ENCODE measurements at regions not wholly inside any gene's neighbourhood (a gene's known extent, or its start where the extent isn't known, plus 50 kb on each side); places are given as distances from the start of the nearest gene placed in this dataset.

- BruUV-seq (replicated peaks), result no TSS peak
- H3K79me2 ChIP-seq (ENCODE audit: insufficient read depth, low read length), result no peaks in the 10 kb centered on the region
- H3K27ac ChIP-seq (ENCODE audit: low read depth, low read length), result no peak overlapping the region
- intact Hi-C loops (cut with micrococcal nuclease), result no loop called here
- no peak for DNase-seq (ENCODE audit: low read depth, low spot score)
- H3K27me3 ChIP-seq (ENCODE audit: insufficient read depth, low read length), result no peaks in the 10 kb centered on the region
- H3K4me1 ChIP-seq (ENCODE audit: control insufficient read depth in 1 of 2, insufficient read depth in 2 of 2, low read length in 2 of 2), result no peaks in the 10 kb centered on the region
- no peak overlapping the region for H3K9ac ChIP-seq (ENCODE audit: low read length)
- TF ChIP-seq POLR2AphosphoS5 (IDR thresholded peaks at IDR 0.05; ENCODE audit: low read depth, low read length), result no peak
- no peak for TF ChIP-seq FOSL1 (IDR thresholded peaks at IDR 0.05; ENCODE audit: low read depth)
- no peak for TF ChIP-seq ELF1 (IDR thresholded peaks at IDR 0.05; ENCODE audit: borderline replicate concordance, low read depth)
- no peak overlapping the region for H3K4me2 ChIP-seq (ENCODE audit: low read length)
- H3K36me3 ChIP-seq (ENCODE audit: control insufficient read depth in 1 of 2, insufficient read depth in 2 of 2, low read length in 2 of 2), result no peaks in the 10 kb centered on the region
- CTCF ChIA-PET, result no interaction called here
- RAD21 ChIA-PET (ENCODE audit: low non-redundant PET in 1 of 2, low total read pairs in 2 of 2, uncharacterized antibody in 2 of 2, unreplicated experiment in 2 of 2), result no interaction called here
- no peaks in the 10 kb centered on the region for H4K20me1 ChIP-seq (ENCODE audit: insufficient read depth)
- ATAC-seq, result no peak
- H2AFZ ChIP-seq (ENCODE audit: low read depth, low read length, poor library complexity, severe bottlenecking), result no peak overlapping the region
- H3K4me3 ChIP-seq (replicated peaks in 1 of 2; ENCODE audit: low read depth in 1 of 2, low read length in 2 of 2), result no peak overlapping the region
- no peaks in the 10 kb centered on the region for H3K9me2 ChIP-seq (ENCODE audit: insufficient read depth)
- POLR2A ChIA-PET, result no interaction called here
- H3K9me3 ChIP-seq (ENCODE audit: control insufficient read depth in 1 of 2, insufficient read depth in 1 of 2, low read depth in 1 of 2, low read length in 2 of 2), result no peaks in the 10 kb centered on the region
Observed at GRCh38 chr5:32511776-32512374, 67.3 kb upstream of the ZFR start.

- peaks cover under 1% of the 10 kb centered on the region; the same call in 1 of the 2 replicates for H3K27me3 ChIP-seq (ENCODE audit: insufficient read depth, low read length)
- ATAC-seq (no peak), DNase-seq (ENCODE audit: low read depth, low spot score) (no peak)
- no peak overlapping the region for H3K27ac ChIP-seq (ENCODE audit: low read depth, low read length)
- H3K9me3 ChIP-seq (ENCODE audit: control insufficient read depth in 1 of 2, insufficient read depth in 1 of 2, low read depth in 1 of 2, low read length in 2 of 2), result no peaks in the 10 kb centered on the region
- intact Hi-C loops (cut with micrococcal nuclease), result no loop called here
- no peak overlapping the region for H2AFZ ChIP-seq (ENCODE audit: low read depth, low read length, poor library complexity, severe bottlenecking)
- H3K4me3 ChIP-seq (replicated peaks in 1 of 2; ENCODE audit: low read depth in 1 of 2, low read length in 2 of 2), result no peak overlapping the region
- ChIA-PET RAD21 (ENCODE audit: low non-redundant PET in 1 of 2, low total read pairs in 2 of 2, uncharacterized antibody in 2 of 2, unreplicated experiment in 2 of 2) (no interaction called here), POLR2A (no interaction called here), CTCF (no interaction called here)
- H3K36me3 ChIP-seq (ENCODE audit: control insufficient read depth in 1 of 2, insufficient read depth in 2 of 2, low read length in 2 of 2), result no peaks in the 10 kb centered on the region
- H3K4me1 ChIP-seq (ENCODE audit: control insufficient read depth in 1 of 2, insufficient read depth in 2 of 2, low read length in 2 of 2), result no peaks in the 10 kb centered on the region
- BruUV-seq (replicated peaks), result no TSS peak
- no peaks in the 10 kb centered on the region for H3K9me2 ChIP-seq (ENCODE audit: insufficient read depth)
- H4K20me1 ChIP-seq (ENCODE audit: insufficient read depth), result no peaks in the 10 kb centered on the region
- H3K4me2 ChIP-seq (ENCODE audit: low read length), result no peak overlapping the region
- no peak overlapping the region for H3K9ac ChIP-seq (ENCODE audit: low read length)
- H3K79me2 ChIP-seq (ENCODE audit: insufficient read depth, low read length), result no peaks in the 10 kb centered on the region
- no peak for TF ChIP-seq ATF3 (IDR thresholded peaks at IDR 0.05)
- no peak for TF ChIP-seq JUND (IDR thresholded peaks at IDR 0.05)
- no peak for TF ChIP-seq YY1 (IDR thresholded peaks at IDR 0.05; ENCODE audit: extremely low read depth, insufficient replicate concordance, low read depth, low read length)
- no peak for TF ChIP-seq CBX3 (IDR thresholded peaks at IDR 0.05; ENCODE audit: low read depth)
- no peak for TF ChIP-seq POLR2A (IDR thresholded peaks at IDR 0.05; ENCODE audit: borderline replicate concordance, extremely low read depth, insufficient read depth, insufficient read length)
- no peak for TF ChIP-seq ZBTB33 (IDR thresholded peaks at IDR 0.05; ENCODE audit: extremely low read depth, insufficient replicate concordance, low read length)
- no peak for TF ChIP-seq ELF1 (IDR thresholded peaks at IDR 0.05; ENCODE audit: borderline replicate concordance, low read depth)
- TF ChIP-seq EZH2 (IDR thresholded peaks at IDR 0.05), result no peak
- TF ChIP-seq SP1 (IDR thresholded peaks at IDR 0.05; ENCODE audit: low read depth), result no peak
- TF ChIP-seq RAD21 (IDR thresholded peaks at IDR 0.05; ENCODE audit: low read depth), result no peak
- no peak for TF ChIP-seq CEBPB (IDR thresholded peaks at IDR 0.05; ENCODE audit: low read depth)
- no peak for TF ChIP-seq POLR2AphosphoS5 (IDR thresholded peaks at IDR 0.05; ENCODE audit: low read depth, low read length)
- TF ChIP-seq ZFX (IDR thresholded peaks at IDR 0.05), result no peak
- TF ChIP-seq SIN3A (IDR thresholded peaks at IDR 0.05; ENCODE audit: low read depth), result no peak
- TF ChIP-seq SRF (IDR thresholded peaks at IDR 0.05; ENCODE audit: low read depth), result no peak
Observed at GRCh38 chr5:32510860-32511259, 66.3 kb upstream of the ZFR start.

Measured in HCT116 (cell line).